Endothelial cell of umbilical vein (primary cell): ENCODE measurements at regions not wholly inside any gene's neighbourhood (a gene's known extent, or its start where the extent isn't known, plus 50 kb on each side); places are given as distances from the start of the nearest gene placed in this dataset.

Experiments
- BruUV-seq: library from RNA; stranded (reverse); fragments of 400-500 nt; replicated peaks from 2 replicates; lab custom pipeline; 2021; lab: Mats Ljungman, UMichigan
- CTCF ChIA-PET: fragments of 300-600, 350-600 bp; sonication (Branson Sonifier 250); formaldehyde crosslinking; loops from one replicate; lab custom pipeline; 2021; ENCODE audit warnings: antibody characterized with exemption, inconsistent platforms; lab: Charles Lee
- POLR2A ChIA-PET: fragments of 300-600, 350-600 bp; sonication (Branson Sonifier 250); formaldehyde crosslinking; loops from one replicate; lab custom pipeline; 2021; ENCODE audit warnings: antibody characterized with exemption, inconsistent platforms; lab: Charles Lee
- DNase-seq: peaks from one replicate; pipeline ENCODE4 v3.0.0-alpha.2; 2011; ENCODE audit warnings: low read depth, low spot score
- FAIRE-seq: peaks from 2 replicates; lab custom pipeline; 2011; peaks lifted over from hg19 to GRCh38; lab: Jason Lieb, UNC
- H2AFZ ChIP-seq: 2 replicates; pipeline ENCODE4 v1.6.0; 2012; ENCODE audit warnings: low read depth, low read length, control low read depth, inconsistent platforms
- H3K27ac ChIP-seq: 2 replicates; pipeline ENCODE4 v1.5.1; 2011; ENCODE audit warnings: low read depth, mild to moderate bottlenecking, control low read depth, low read length, moderate library complexity; ENCODE audit not compliant: insufficient read depth
- H3K27me3 ChIP-seq, 2 experiments: 2 replicates each; pipeline versions ENCODE4 v1.6.0 to v1.6.1; 2011; ENCODE audit warnings: low read length in 2 of 2, mixed read lengths in 1 of 2; ENCODE audit not compliant: control insufficient read depth in 2 of 2, insufficient read depth in 2 of 2
- H3K36me3 ChIP-seq, 2 experiments: 2 replicates in 1 of 2; 3 replicates in 1 of 2; pipeline ENCODE4 v1.5.1; 2011; ENCODE audit warnings: low read length in 2 of 2, mild to moderate bottlenecking in 1 of 2, moderate library complexity in 1 of 2; ENCODE audit not compliant: control insufficient read depth in 2 of 2, insufficient read depth in 2 of 2; ENCODE audit errors: extremely low read depth in 1 of 2
- H3K4me1 ChIP-seq: 3 replicates; pipeline ENCODE4 v1.5.1; 2011; ENCODE audit warnings: mild to moderate bottlenecking, low read length; ENCODE audit not compliant: control insufficient read depth, insufficient read depth; ENCODE audit errors: extremely low read depth
- H3K4me2 ChIP-seq: 2 replicates; pipeline ENCODE4 v1.6.1; 2011; ENCODE audit warnings: low read length, control low read depth, mixed read lengths; ENCODE audit not compliant: insufficient read depth
- H3K4me3 ChIP-seq, 3 experiments: fragments of 200-600 bp in 1 of 3; sonication (generic), shearing (Covaris generic) in 1 of 3; replicated peaks in 1 of 3; 2 replicates each; pipeline ENCODE4 v1.5.1; 2011 to 2016; ENCODE audit warnings: control low read depth in 3 of 3, low read length in 3 of 3, mild to moderate bottlenecking in 2 of 3, inconsistent platforms in 1 of 3, low read depth in 1 of 3, moderate library complexity in 1 of 3; ENCODE audit not compliant: insufficient read depth in 1 of 3
- H3K79me2 ChIP-seq: 2 replicates; pipeline ENCODE4 v1.6.0; 2012; ENCODE audit warnings: low read length, inconsistent platforms; ENCODE audit not compliant: control insufficient read depth, insufficient read depth
- H3K9ac ChIP-seq: replicated peaks from 2 replicates; pipeline ENCODE3; 2011; ENCODE audit warnings: low read length, control low read depth; ENCODE audit not compliant: insufficient read depth; ENCODE audit errors: extremely low read depth
- H3K9me1 ChIP-seq: replicated peaks from 3 replicates; pipeline ENCODE4 v1.6.0; 2011; ENCODE audit warnings: mild to moderate bottlenecking, low read length; ENCODE audit not compliant: control insufficient read depth, insufficient read depth; ENCODE audit errors: extremely low read depth
- H3K9me3 ChIP-seq: replicated peaks from 2 replicates; pipeline ENCODE4 v1.5.1; 2012; ENCODE audit warnings: low read length, inconsistent platforms; ENCODE audit not compliant: control insufficient read depth, insufficient read depth
- H4K20me1 ChIP-seq: replicated peaks from 2 replicates; pipeline ENCODE3; 2011; ENCODE audit warnings: mild to moderate bottlenecking, low read length; ENCODE audit not compliant: control insufficient read depth, insufficient read depth; ENCODE audit errors: extremely low read depth
- EZH2 ChIP-seq: IDR thresholded peaks from 2 replicates; pipeline ENCODE4 v1.6.1; 2012; ENCODE audit warnings: borderline replicate concordance, low read depth, mild to moderate bottlenecking, moderate library complexity, low read length, inconsistent platforms; ENCODE audit not compliant: severe bottlenecking
- FOS ChIP-seq: IDR thresholded peaks from 2 replicates; pipeline ENCODE4 v1.6.1; 2011; ENCODE audit warnings: mild to moderate bottlenecking, low read length, moderate library complexity, borderline replicate concordance; ENCODE audit not compliant: insufficient read depth
- GATA2 ChIP-seq: IDR thresholded peaks from 2 replicates; pipeline ENCODE4 v1.7.0; 2011; ENCODE audit warnings: low read depth, mild to moderate bottlenecking, moderate library complexity, mixed read lengths, low read length; ENCODE audit not compliant: insufficient read length, insufficient read depth
- JUN ChIP-seq: IDR thresholded peaks from 2 replicates; pipeline ENCODE4 v1.6.1; 2011; ENCODE audit warnings: borderline replicate concordance, low read depth; ENCODE audit not compliant: insufficient read length, insufficient read depth
- MYC ChIP-seq: IDR thresholded peaks from one replicate; pipeline ENCODE4 v1.6.1; 2011; ENCODE audit warnings: mild to moderate bottlenecking, low read depth, low read length
- POLR2A ChIP-seq: IDR thresholded peaks from 2 replicates; pipeline ENCODE4 v1.6.1; 2012; ENCODE audit warnings: low read depth, mild to moderate bottlenecking, control low read depth, low read length
- POLR2AphosphoS5 ChIP-seq: IDR thresholded peaks from 2 replicates; pipeline ENCODE4 v1.6.1; 2012; ENCODE audit warnings: low read depth, mild to moderate bottlenecking, control low read depth, low read length, moderate library complexity; ENCODE audit not compliant: insufficient read depth
- dilution Hi-C: fragments of 300-500 bp; cut with MboI; formaldehyde crosslinking; loops from one replicate; pipeline ENCODE4 v1.15.0; 2019; ENCODE audit warnings: low sequenced_read_pairs; ENCODE audit not compliant: extremely low pct_ligation_motif_present
- intact Hi-C: fragments of 100-400 bp; cut with micrococcal nuclease; formaldehyde crosslinking; loops from one replicate; pipeline ENCODE4 v1.10.0; 2022
- TF ChIP-seq, protein P1 (sequence below), 2 donors: IDR thresholded peaks; 1 replicate in 1 of 2; 2 replicates in 1 of 2; pipeline ENCODE4 v1.5.1; 2011; ENCODE audit warnings: low read length in 2 of 2, mild to moderate bottlenecking in 2 of 2, moderate library complexity in 2 of 2, control low read depth in 1 of 2, inconsistent platforms in 1 of 2, low read depth in 1 of 2; ENCODE audit not compliant: insufficient read depth in 1 of 2; ENCODE audit errors: extremely low read depth in 1 of 2
- TF ChIP-seq, protein P2 (sequence below): IDR thresholded peaks from 2 replicates; pipeline ENCODE4 v1.6.1; 2011; ENCODE audit not compliant: insufficient read depth, insufficient read length

DNA sequence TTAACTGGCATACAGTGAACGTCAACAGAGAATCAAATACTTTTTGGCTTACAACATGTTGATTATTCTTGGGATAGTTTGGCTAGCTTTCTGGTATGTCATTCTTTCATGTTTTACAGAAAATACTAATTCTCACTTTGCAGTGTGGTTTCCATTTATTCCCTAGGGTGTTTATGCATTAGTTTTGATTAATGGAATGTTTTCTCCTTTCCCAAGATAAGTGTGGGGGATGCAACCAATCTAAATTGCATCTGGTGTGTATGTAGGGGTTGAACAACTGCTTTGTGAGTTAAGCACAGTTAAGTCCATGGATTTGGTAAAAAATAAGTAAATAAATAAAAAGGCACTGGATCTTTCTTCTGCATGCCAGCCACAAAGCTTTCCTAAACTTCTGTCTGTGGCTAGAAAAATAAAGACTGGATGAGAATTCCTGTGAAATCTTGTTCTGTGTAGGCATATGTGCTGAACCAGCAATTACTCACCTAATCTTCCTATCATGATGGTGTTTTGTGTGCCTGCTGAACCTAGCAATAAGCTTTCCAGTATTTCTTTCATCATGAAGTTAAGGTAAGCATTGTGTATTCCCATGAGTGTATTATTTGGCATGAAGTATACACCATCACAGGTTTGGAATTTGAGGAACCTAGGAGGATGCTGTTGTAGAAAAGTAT lies 50.6 kb upstream of the TENM3 start:
- ChIA-PET CTCF (no interaction called here), POLR2A (no interaction called here)
- no TSS peak for BruUV-seq
- Histone ChIP-seq H3K27ac (no peak overlapping the region), H3K9me1 (no peaks in the 10 kb centered on the region), H2AFZ (no peak overlapping the region), H4K20me1 (no peaks in the 10 kb centered on the region), H3K36me3 (no peaks in the 10 kb centered on the region), H3K79me2 (no peaks in the 10 kb centered on the region), H3K4me2 (no peak overlapping the region), H3K4me1 (no peaks in the 10 kb centered on the region), H3K27me3 (no peaks in the 10 kb centered on the region), H3K4me3 (no peak overlapping the region), H3K9ac (no peak overlapping the region), H3K9me3 (no peaks in the 10 kb centered on the region)
- dilution Hi-C loops: no loop called here
- DNase-seq (no peak), FAIRE-seq (no peak)
- TF ChIP-seq GATA2 (no peak), FOS (no peak), EZH2 (no peak), POLR2A (no peak), JUN (no peak), POLR2AphosphoS5 (no peak), MYC (no peak)
- TF ChIP-seq, protein P1, sequence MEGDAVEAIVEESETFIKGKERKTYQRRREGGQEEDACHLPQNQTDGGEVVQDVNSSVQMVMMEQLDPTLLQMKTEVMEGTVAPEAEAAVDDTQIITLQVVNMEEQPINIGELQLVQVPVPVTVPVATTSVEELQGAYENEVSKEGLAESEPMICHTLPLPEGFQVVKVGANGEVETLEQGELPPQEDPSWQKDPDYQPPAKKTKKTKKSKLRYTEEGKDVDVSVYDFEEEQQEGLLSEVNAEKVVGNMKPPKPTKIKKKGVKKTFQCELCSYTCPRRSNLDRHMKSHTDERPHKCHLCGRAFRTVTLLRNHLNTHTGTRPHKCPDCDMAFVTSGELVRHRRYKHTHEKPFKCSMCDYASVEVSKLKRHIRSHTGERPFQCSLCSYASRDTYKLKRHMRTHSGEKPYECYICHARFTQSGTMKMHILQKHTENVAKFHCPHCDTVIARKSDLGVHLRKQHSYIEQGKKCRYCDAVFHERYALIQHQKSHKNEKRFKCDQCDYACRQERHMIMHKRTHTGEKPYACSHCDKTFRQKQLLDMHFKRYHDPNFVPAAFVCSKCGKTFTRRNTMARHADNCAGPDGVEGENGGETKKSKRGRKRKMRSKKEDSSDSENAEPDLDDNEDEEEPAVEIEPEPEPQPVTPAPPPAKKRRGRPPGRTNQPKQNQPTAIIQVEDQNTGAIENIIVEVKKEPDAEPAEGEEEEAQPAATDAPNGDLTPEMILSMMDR (IDR thresholded peaks at IDR 0.05; ENCODE audit: extremely low read depth in 1 of 2, insufficient read depth in 1 of 2, low read depth in 1 of 2, low read length in 2 of 2): no peak
- TF ChIP-seq, protein P2, sequence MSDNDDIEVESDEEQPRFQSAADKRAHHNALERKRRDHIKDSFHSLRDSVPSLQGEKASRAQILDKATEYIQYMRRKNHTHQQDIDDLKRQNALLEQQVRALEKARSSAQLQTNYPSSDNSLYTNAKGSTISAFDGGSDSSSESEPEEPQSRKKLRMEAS: no peak
- intact Hi-C loops: no loop called here
